GM12874 (cell line): ENCODE measurements at regions not wholly inside any gene's neighbourhood (a gene's known extent, or its start where the extent isn't known, plus 50 kb on each side); places are given as distances from the start of the nearest gene placed in this dataset.

Experiments
- CTCF ChIP-seq: IDR thresholded peaks from 2 replicates; pipeline ENCODE4 v1.5.1; 2011; ENCODE audit warnings: low read depth, mild to moderate bottlenecking, control low read depth, low read length, moderate library complexity; ENCODE audit not compliant: insufficient read depth

GRCh38 chr15:87722941-87723691, 533.4 kb downstream of the NTRK3 start:
- no peak for TF ChIP-seq CTCF

- no peak for TF ChIP-seq CTCF
Observed at GRCh38 chr15:87720235-87720634, 536.3 kb downstream of the NTRK3 start.

GRCh38 chr15:87716422-87716821, 540.1 kb downstream of the NTRK3 start:
- TF ChIP-seq CTCF = no peak

GRCh38 chr15:87715252-87715651, 541.3 kb downstream of the NTRK3 start:
- no peak for TF ChIP-seq CTCF

GRCh38 chr15:87713475-87713879, 543.1 kb downstream of the NTRK3 start:
- no peak for TF ChIP-seq CTCF

GRCh38 chr15:87712211-87712610, 544.3 kb downstream of the NTRK3 start:
- no peak for TF ChIP-seq CTCF

GRCh38 chr15:87711026-87711425, 545.5 kb downstream of the NTRK3 start:
- TF ChIP-seq CTCF = no peak
